GM20000 (cell line): ENCODE measurements at regions not wholly inside any gene's neighbourhood (a gene's known extent, or its start where the extent isn't known, plus 50 kb on each side); places are given as distances from the start of the nearest gene placed in this dataset.
"Not testable (repeated sequence)": the region's sequence is repeated elsewhere in the genome, so short reads cannot be mapped to it uniquely, and the experiment has no call there.

ENCODE experiments used
- DNase-seq: peaks from one replicate; pipeline ENCODE4 v3.0.0; 2012; ENCODE audit warnings: low spot score
- CTCF ChIP-seq: IDR thresholded peaks from 2 replicates; pipeline ENCODE4 v1.5.1; 2012; ENCODE audit warnings: mild to moderate bottlenecking, control low read depth; ENCODE audit errors: extremely low read depth, missing control alignments

GRCh38 chr9:26219961-26220360 lies 541.7 kb upstream of the TUSC1 start:
- no peak for TF ChIP-seq CTCF
- DNase-seq, result no peak

- no peak for DNase-seq
- no peak for TF ChIP-seq CTCF
Measured at GRCh38 chr9:26216702-26217101, 538.5 kb upstream of the TUSC1 start.

GRCh38 chr9:26214713-26215444 lies 536.6 kb upstream of the TUSC1 start:
- not testable (repeated sequence) for DNase-seq

- peak; percentile 4 for DNase-seq
Measured at GRCh38 chr9:26210338-26210851, 532.2 kb upstream of the TUSC1 start.

GRCh38 chr9:26205261-26205660 lies 527.0 kb upstream of the TUSC1 start:
- TF ChIP-seq CTCF, result no peak
- no peak for DNase-seq

More at GRCh38 chr9:26210338-26210851, 532.2 kb upstream of the TUSC1 start:
- TF ChIP-seq CTCF, result no peak

- TF ChIP-seq CTCF, result no peak
- no peak for DNase-seq
Measured at GRCh38 chr9:26193237-26193636, 515.0 kb upstream of the TUSC1 start.

GRCh38 chr9:26191711-26192110 lies 513.5 kb upstream of the TUSC1 start:
- no peak for TF ChIP-seq CTCF
- no peak for DNase-seq

- DNase-seq, result no peak
- no peak for TF ChIP-seq CTCF
Measured at GRCh38 chr9:26181836-26182235, 503.6 kb upstream of the TUSC1 start.
